ENCODE measurements at regions not wholly inside any gene's neighbourhood (a gene's known extent, or its start where the extent isn't known, plus 50 kb on each side); places are given as distances from the start of the nearest gene placed in this dataset.

DNA sequence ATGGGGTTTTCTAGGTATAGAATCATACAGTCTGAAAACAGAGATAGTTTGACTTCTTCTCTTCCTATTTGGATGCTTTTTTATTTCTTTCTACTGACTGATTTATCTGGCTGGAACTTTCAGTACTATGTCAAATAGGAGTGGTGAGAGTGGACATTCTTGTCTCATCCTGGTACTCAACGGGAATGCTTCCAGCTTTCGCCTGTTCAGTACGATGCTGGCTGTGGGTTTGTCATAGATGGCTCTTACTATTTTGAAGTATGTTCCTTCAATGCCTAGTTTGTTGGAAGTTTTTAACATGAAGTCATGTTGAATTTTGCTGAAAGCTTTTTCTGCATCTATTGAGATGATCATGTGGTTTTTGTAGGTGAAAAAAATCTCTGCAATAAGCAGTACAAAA, 730.4 kb downstream of the PLCL1 start:
- TF ChIP-seq, protein P1, sequence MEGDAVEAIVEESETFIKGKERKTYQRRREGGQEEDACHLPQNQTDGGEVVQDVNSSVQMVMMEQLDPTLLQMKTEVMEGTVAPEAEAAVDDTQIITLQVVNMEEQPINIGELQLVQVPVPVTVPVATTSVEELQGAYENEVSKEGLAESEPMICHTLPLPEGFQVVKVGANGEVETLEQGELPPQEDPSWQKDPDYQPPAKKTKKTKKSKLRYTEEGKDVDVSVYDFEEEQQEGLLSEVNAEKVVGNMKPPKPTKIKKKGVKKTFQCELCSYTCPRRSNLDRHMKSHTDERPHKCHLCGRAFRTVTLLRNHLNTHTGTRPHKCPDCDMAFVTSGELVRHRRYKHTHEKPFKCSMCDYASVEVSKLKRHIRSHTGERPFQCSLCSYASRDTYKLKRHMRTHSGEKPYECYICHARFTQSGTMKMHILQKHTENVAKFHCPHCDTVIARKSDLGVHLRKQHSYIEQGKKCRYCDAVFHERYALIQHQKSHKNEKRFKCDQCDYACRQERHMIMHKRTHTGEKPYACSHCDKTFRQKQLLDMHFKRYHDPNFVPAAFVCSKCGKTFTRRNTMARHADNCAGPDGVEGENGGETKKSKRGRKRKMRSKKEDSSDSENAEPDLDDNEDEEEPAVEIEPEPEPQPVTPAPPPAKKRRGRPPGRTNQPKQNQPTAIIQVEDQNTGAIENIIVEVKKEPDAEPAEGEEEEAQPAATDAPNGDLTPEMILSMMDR (IDR thresholded peaks at IDR 0.05), result no peak
- TF ChIP-seq EP300 (IDR thresholded peaks at IDR 0.05) (no peak), POLR2A (IDR thresholded peaks at IDR 0.05) (no peak), POLR2AphosphoS5 (IDR thresholded peaks at IDR 0.05) (no peak)

All from stomach (tissue), 4 donors.